Upper lobe of left lung (tissue), 4 donors: ENCODE measurements at regions not wholly inside any gene's neighbourhood (a gene's known extent, or its start where the extent isn't known, plus 50 kb on each side); places are given as distances from the start of the nearest gene placed in this dataset.

Experiments used
- CTCF ChIP-seq, 6 experiments: fragments of 450-650 bp in 4 of 6; fragments of 200-600 bp in 2 of 6; sonication (generic) in 2 of 6; IDR thresholded peaks; one replicate each; pipeline ENCODE4 v1.5.1; 2016 to 2019; ENCODE audit warnings: antibody characterized with exemption in 6 of 6
- EP300 ChIP-seq, 4 donors: sonication (generic); formaldehyde crosslinking; IDR thresholded peaks; one replicate each; pipeline ENCODE4 v1.5.1; 2017; ENCODE audit warnings: antibody characterized with exemption in 4 of 4, control low read depth in 2 of 4
- POLR2A ChIP-seq, 4 donors: fragments of 450-650 bp; IDR thresholded peaks; one replicate each; pipeline ENCODE4 v1.5.1; 2016 to 2017; ENCODE audit warnings: antibody characterized with exemption in 4 of 4, mild to moderate bottlenecking in 2 of 4
- POLR2AphosphoS5 ChIP-seq, 2 donors: sonication (generic); formaldehyde crosslinking; IDR thresholded peaks; one replicate each; pipeline ENCODE4 v1.5.1; 2017; ENCODE audit warnings: antibody characterized with exemption in 2 of 2

GRCh38 chr2:100212850-100213249 is 70.5 kb upstream of the AFF3 start:
- TF ChIP-seq CTCF (IDR thresholded peaks at IDR 0.05) (no peak), POLR2A (IDR thresholded peaks at IDR 0.05) (no peak), EP300 (IDR thresholded peaks at IDR 0.05) (no peak), POLR2AphosphoS5 (IDR thresholded peaks at IDR 0.05) (no peak)
